Karpas-422 (cell line): ENCODE measurements at regions not wholly inside any gene's neighbourhood (a gene's known extent, or its start where the extent isn't known, plus 50 kb on each side); places are given as distances from the start of the nearest gene placed in this dataset.

ENCODE experiments used
- DNase-seq: peaks from one replicate; pipeline ENCODE4 v3.0.0-alpha.2; 2015
- H2AFZ ChIP-seq: fragments of 200-600 bp; sonication (generic); 2 replicates; pipeline ENCODE4 v1.6.1; 2014; ENCODE audit warnings: antibody characterized with exemption, low read length, mixed read lengths
- H3K27ac ChIP-seq: fragments of 200-600 bp; sonication (generic); 2 replicates; pipeline ENCODE4 v1.5.1; 2014; ENCODE audit warnings: mild to moderate bottlenecking, low read length, moderate library complexity
- H3K27me3 ChIP-seq: fragments of 200-600 bp; sonication (generic); 2 replicates; pipeline ENCODE4 v1.6.1; 2014; ENCODE audit warnings: low read length, mixed read lengths
- H3K36me3 ChIP-seq: fragments of 200-600 bp; sonication (generic); 2 replicates; pipeline ENCODE4 v1.6.1; 2014; ENCODE audit warnings: low read length, mixed read lengths; ENCODE audit not compliant: insufficient read depth
- H3K4me1 ChIP-seq: fragments of 200-600 bp; sonication (generic); 2 replicates; pipeline ENCODE4 v1.6.1; 2014; ENCODE audit warnings: mild to moderate bottlenecking, low read length, mixed read lengths
- H3K4me2 ChIP-seq: fragments of 200-600 bp; sonication (generic); 2 replicates; pipeline ENCODE4 v1.6.1; 2014; ENCODE audit warnings: low read length, low read depth, mild to moderate bottlenecking; ENCODE audit not compliant: poor library complexity, severe bottlenecking
- H3K4me3 ChIP-seq: fragments of 200-600 bp; sonication (generic); 2 replicates; pipeline ENCODE4 v1.5.1; 2014; ENCODE audit warnings: mild to moderate bottlenecking, antibody characterized with exemption, low read length, mixed read lengths
- H3K79me2 ChIP-seq: fragments of 200-600 bp; sonication (generic); 2 replicates; pipeline ENCODE4 v1.6.1; 2014; ENCODE audit warnings: mild to moderate bottlenecking, low read length, mixed read lengths
- H3K9ac ChIP-seq: fragments of 200-600 bp; sonication (generic); 2 replicates; pipeline ENCODE4 v1.6.0; 2014; ENCODE audit warnings: low read length
- H3K9me2 ChIP-seq: fragments of 200-600 bp; sonication (generic), shearing (Covaris generic); replicated peaks from 2 replicates; pipeline ENCODE4 v1.6.0; 2014; ENCODE audit warnings: mild to moderate bottlenecking, low read length, moderate library complexity; ENCODE audit not compliant: insufficient read depth
- H3K9me3 ChIP-seq: fragments of 300-700, 200-600 bp; sonication (generic); 2 replicates; pipeline ENCODE4 v1.6.1; 2014; ENCODE audit warnings: low read length, mixed read lengths
- H4K20me1 ChIP-seq: fragments of 200-600 bp; sonication (generic); 2 replicates; pipeline ENCODE4 v1.6.1; 2014; ENCODE audit warnings: mild to moderate bottlenecking, antibody characterized with exemption, low read length, low read depth; ENCODE audit not compliant: insufficient read depth

GRCh38 chr22:27214691-27215090, 557.3 kb downstream of the MIAT start:
- Histone ChIP-seq H3K36me3 (no peaks in the 10 kb centered on the region), H3K4me3 (no peak overlapping the region), H3K27ac (no peak overlapping the region), H2AFZ (no peak overlapping the region), H4K20me1 (no peaks in the 10 kb centered on the region), H3K9me3 (no peaks in the 10 kb centered on the region), H3K79me2 (no peaks in the 10 kb centered on the region), H3K9ac (no peak overlapping the region), H3K4me2 (no peak overlapping the region), H3K9me2 (no peaks in the 10 kb centered on the region), H3K4me1 (peaks cover 6% of the 10 kb centered on the region; the same call in 1 of the 2 replicates), H3K27me3 (no peaks in the 10 kb centered on the region)
- no peak for DNase-seq

GRCh38 chr22:27215871-27216270, 558.5 kb downstream of the MIAT start:
- H3K79me2 ChIP-seq = no peaks in the 10 kb centered on the region
- H3K9me3 ChIP-seq = no peaks in the 10 kb centered on the region
- no peak overlapping the region for H3K9ac ChIP-seq
- H2AFZ ChIP-seq = no peak overlapping the region
- H3K27ac ChIP-seq = no peak overlapping the region
- no peaks in the 10 kb centered on the region for H3K9me2 ChIP-seq
- H4K20me1 ChIP-seq = no peaks in the 10 kb centered on the region
- H3K4me2 ChIP-seq = no peak overlapping the region
- H3K27me3 ChIP-seq = no peaks in the 10 kb centered on the region
- no peak overlapping the region for H3K4me3 ChIP-seq
- H3K36me3 ChIP-seq = no peaks in the 10 kb centered on the region
- H3K4me1 ChIP-seq = peaks cover 6% of the 10 kb centered on the region; the same call in 1 of the 2 replicates
- DNase-seq = no peak

GRCh38 chr22:27216444-27216843, 559.1 kb downstream of the MIAT start:
- H3K4me3 ChIP-seq = no peak overlapping the region
- no peak overlapping the region for H3K27ac ChIP-seq
- H3K4me1 ChIP-seq = peaks cover 6% of the 10 kb centered on the region; the same call in 1 of the 2 replicates
- no peak overlapping the region for H2AFZ ChIP-seq
- H3K79me2 ChIP-seq = no peaks in the 10 kb centered on the region
- no peak overlapping the region for H3K9ac ChIP-seq
- DNase-seq = no peak
- H3K9me3 ChIP-seq = no peaks in the 10 kb centered on the region
- H3K9me2 ChIP-seq = no peaks in the 10 kb centered on the region
- no peaks in the 10 kb centered on the region for H3K36me3 ChIP-seq
- no peak overlapping the region for H3K4me2 ChIP-seq
- no peaks in the 10 kb centered on the region for H4K20me1 ChIP-seq
- H3K27me3 ChIP-seq = no peaks in the 10 kb centered on the region

GRCh38 chr22:27217154-27217553, 559.8 kb downstream of the MIAT start:
- no peaks in the 10 kb centered on the region for H3K9me2 ChIP-seq
- H3K9me3 ChIP-seq = no peaks in the 10 kb centered on the region
- H3K27ac ChIP-seq = no peak overlapping the region
- H3K79me2 ChIP-seq = no peaks in the 10 kb centered on the region
- no peak for DNase-seq
- H3K4me2 ChIP-seq = no peak overlapping the region
- no peaks in the 10 kb centered on the region for H4K20me1 ChIP-seq
- H3K4me1 ChIP-seq = peaks cover 6% of the 10 kb centered on the region; the same call in 1 of the 2 replicates
- no peak overlapping the region for H3K9ac ChIP-seq
- H2AFZ ChIP-seq = no peak overlapping the region
- no peak overlapping the region for H3K4me3 ChIP-seq
- H3K36me3 ChIP-seq = no peaks in the 10 kb centered on the region
- no peaks in the 10 kb centered on the region for H3K27me3 ChIP-seq

- Histone ChIP-seq H3K27me3 (no peaks in the 10 kb centered on the region), H3K4me1 (no peaks in the 10 kb centered on the region), H3K79me2 (no peaks in the 10 kb centered on the region), H3K9ac (no peak overlapping the region), H3K4me3 (no peak overlapping the region), H3K27ac (no peak overlapping the region), H3K9me2 (no peaks in the 10 kb centered on the region), H2AFZ (no peak overlapping the region), H3K9me3 (no peaks in the 10 kb centered on the region), H4K20me1 (no peaks in the 10 kb centered on the region), H3K4me2 (no peak overlapping the region), H3K36me3 (no peaks in the 10 kb centered on the region)
- no peak for DNase-seq
Measured at GRCh38 chr22:27218012-27218920, 560.9 kb downstream of the MIAT start.

GRCh38 chr22:27219036-27219435, 561.6 kb downstream of the MIAT start:
- Histone ChIP-seq H3K9ac (no peak overlapping the region), H2AFZ (no peak overlapping the region), H3K4me1 (no peaks in the 10 kb centered on the region), H3K9me2 (no peaks in the 10 kb centered on the region), H3K9me3 (no peaks in the 10 kb centered on the region), H3K27me3 (no peaks in the 10 kb centered on the region), H3K79me2 (no peaks in the 10 kb centered on the region), H3K4me3 (no peak overlapping the region), H4K20me1 (no peaks in the 10 kb centered on the region), H3K27ac (no peak overlapping the region), H3K4me2 (no peak overlapping the region), H3K36me3 (no peaks in the 10 kb centered on the region)
- no peak for DNase-seq

GRCh38 chr22:27220339-27220738, 563.0 kb downstream of the MIAT start:
- Histone ChIP-seq H3K79me2 (no peaks in the 10 kb centered on the region), H3K4me3 (no peak overlapping the region), H3K27ac (no peak overlapping the region), H3K27me3 (no peaks in the 10 kb centered on the region), H3K4me2 (no peak overlapping the region), H4K20me1 (no peaks in the 10 kb centered on the region), H2AFZ (no peak overlapping the region), H3K9ac (no peak overlapping the region), H3K4me1 (no peaks in the 10 kb centered on the region), H3K36me3 (no peaks in the 10 kb centered on the region), H3K9me3 (no peaks in the 10 kb centered on the region), H3K9me2 (no peaks in the 10 kb centered on the region)
- no peak for DNase-seq

- Histone ChIP-seq H4K20me1 (no peaks in the 10 kb centered on the region), H3K9ac (no peak overlapping the region), H3K4me2 (no peak overlapping the region), H3K9me2 (no peaks in the 10 kb centered on the region), H3K4me1 (no peaks in the 10 kb centered on the region), H3K4me3 (no peak overlapping the region), H3K27me3 (no peaks in the 10 kb centered on the region), H2AFZ (no peak overlapping the region), H3K9me3 (no peaks in the 10 kb centered on the region), H3K36me3 (no peaks in the 10 kb centered on the region), H3K27ac (no peak overlapping the region), H3K79me2 (no peaks in the 10 kb centered on the region)
- DNase-seq = no peak
Measured at GRCh38 chr22:27222178-27222577, 564.8 kb downstream of the MIAT start.
